IMR-90 (cell line): ENCODE measurements at regions not wholly inside any gene's neighbourhood (a gene's known extent, or its start where the extent isn't known, plus 50 kb on each side); places are given as distances from the start of the nearest gene placed in this dataset.

Experiments used
- ATAC-seq: fragments of 200-7000 bp; cut with Tn5 transposase; 2 replicates; pipeline ENCODE4 v1.9.1; 2020; ENCODE audit warnings: low read depth, mild to moderate bottlenecking, moderate library complexity
- BruUV-seq: library from RNA; stranded (reverse); fragments of 400-500 nt; replicated peaks from 2 replicates; lab custom pipeline; 2021; lab: Mats Ljungman, UMichigan
- CTCF ChIA-PET: fragments of 300-600 bp; formaldehyde crosslinking; extraction: SDS; loops from one replicate; lab custom pipeline; 2021; ENCODE audit warnings: antibody characterized with exemption; lab: Yijun Ruan, JAX
- POLR2A ChIA-PET: fragments of 300-600 bp; sonication (Branson Sonifier 250); formaldehyde crosslinking; loops from one replicate; lab custom pipeline; 2022; ENCODE audit warnings: antibody characterized with exemption; ENCODE audit not compliant: unreplicated experiment; lab: Charles Lee
- DNase-seq: peaks from one replicate; pipeline ENCODE4 v3.0.0; 2013
- H2AFZ ChIP-seq: replicated peaks from 2 replicates; pipeline ENCODE3; 2013; ENCODE audit warnings: low read length, mild to moderate bottlenecking; ENCODE audit not compliant: poor library complexity
- H2AK5ac ChIP-seq: 2 replicates; pipeline ENCODE4 v1.6.1; 2013; ENCODE audit warnings: low read depth, low read length, inconsistent platforms
- H2AK9ac ChIP-seq: replicated peaks from 2 replicates; pipeline ENCODE3; 2013; ENCODE audit warnings: mild to moderate bottlenecking, low read depth, low read length, moderate library complexity; ENCODE audit not compliant: poor library complexity
- H2BK120ac ChIP-seq: 2 replicates; pipeline ENCODE4 v1.6.1; 2013; ENCODE audit warnings: low read depth, low read length, inconsistent platforms
- H2BK15ac ChIP-seq: 3 replicates; pipeline ENCODE4 v1.6.1; 2013; ENCODE audit warnings: low read depth, low read length, inconsistent platforms
- H2BK20ac ChIP-seq: 2 replicates; pipeline ENCODE4 v1.6.1; 2013; ENCODE audit warnings: low read depth, mild to moderate bottlenecking, inconsistent platforms, low read length, moderate library complexity
- H2BK5ac ChIP-seq: 2 replicates; pipeline ENCODE4 v1.6.1; 2013; ENCODE audit warnings: mild to moderate bottlenecking, low read depth, low read length, inconsistent platforms; ENCODE audit not compliant: poor library complexity, severe bottlenecking
- H3K14ac ChIP-seq: replicated peaks from 2 replicates; pipeline ENCODE4 v1.6.1; 2013; ENCODE audit warnings: low read depth, low read length, inconsistent platforms
- H3K18ac ChIP-seq: 2 replicates; pipeline ENCODE4 v1.6.1; 2013; ENCODE audit warnings: low read depth, low read length, control low read depth
- H3K23ac ChIP-seq: 2 replicates; pipeline ENCODE4 v1.6.1; 2013; ENCODE audit warnings: low read depth, low read length, inconsistent platforms
- H3K27ac ChIP-seq: 2 replicates; pipeline ENCODE4 v1.5.1; 2013; ENCODE audit warnings: mild to moderate bottlenecking, control low read depth, low read length; ENCODE audit not compliant: insufficient read depth
- H3K27me3 ChIP-seq: 2 replicates; pipeline ENCODE4 v1.6.1; 2013; ENCODE audit warnings: low read length; ENCODE audit not compliant: control insufficient read depth, insufficient read depth
- H3K36me3 ChIP-seq: 2 replicates; pipeline ENCODE4 v1.6.1; 2013; ENCODE audit warnings: low read length, mixed read lengths; ENCODE audit not compliant: control insufficient read depth, insufficient read depth
- H3K4ac ChIP-seq: 2 replicates; pipeline ENCODE4 v1.6.1; 2013; ENCODE audit warnings: low read depth, low read length, inconsistent platforms
- H3K4me1 ChIP-seq: 2 replicates; pipeline ENCODE4 v1.6.1; 2013; ENCODE audit warnings: low read length, mixed read lengths; ENCODE audit not compliant: control insufficient read depth, insufficient read depth
- H3K4me2 ChIP-seq: 2 replicates; pipeline ENCODE4 v1.6.1; 2013; ENCODE audit warnings: low read depth, mild to moderate bottlenecking, control low read depth, low read length, moderate library complexity
- H3K4me3 ChIP-seq: 2 replicates; pipeline ENCODE4 v1.5.1; 2013; ENCODE audit warnings: low read depth, mild to moderate bottlenecking, control low read depth, low read length, moderate library complexity; ENCODE audit not compliant: insufficient read depth
- H3K56ac ChIP-seq: 2 replicates; pipeline ENCODE4 v1.6.1; 2013; ENCODE audit warnings: low read length, inconsistent platforms; ENCODE audit not compliant: insufficient read depth; ENCODE audit errors: extremely low read depth
- H3K79me1 ChIP-seq, 2 experiments: 2 replicates each; pipeline ENCODE4 v1.6.1; 2013; ENCODE audit warnings: low read length in 2 of 2, inconsistent platforms in 1 of 2, low read depth in 1 of 2
- H3K9ac ChIP-seq: 2 replicates; pipeline ENCODE4 v1.6.1; 2013; ENCODE audit warnings: low read depth, low read length, control low read depth
- H3K9me1 ChIP-seq: 2 replicates; pipeline ENCODE4 v1.6.1; 2013; ENCODE audit warnings: low read length, inconsistent platforms; ENCODE audit not compliant: insufficient read depth
- H3K9me3 ChIP-seq: 2 replicates; pipeline ENCODE4 v1.6.1; 2013; ENCODE audit warnings: low read length; ENCODE audit not compliant: control insufficient read depth, insufficient read depth
- H4K20me1 ChIP-seq: 2 replicates; pipeline ENCODE4 v1.6.1; 2013; ENCODE audit warnings: low read length, inconsistent platforms; ENCODE audit not compliant: insufficient read depth
- H4K5ac ChIP-seq: 2 replicates; pipeline ENCODE4 v1.6.1; 2013; ENCODE audit warnings: mild to moderate bottlenecking, low read depth, low read length, control low read depth
- H4K8ac ChIP-seq, 2 experiments: 2 replicates each; pipeline ENCODE4 v1.6.1; 2013; ENCODE audit warnings: low read depth in 2 of 2, low read length in 2 of 2, control low read depth in 1 of 2, inconsistent platforms in 1 of 2
- H4K91ac ChIP-seq: 2 replicates; pipeline ENCODE4 v1.6.1; 2013; ENCODE audit warnings: low read depth, low read length, inconsistent platforms; ENCODE audit not compliant: insufficient read depth
- BHLHE40 ChIP-seq: fragments of 150-350 bp; IDR thresholded peaks from 2 replicates; pipeline ENCODE4 v1.6.1; 2016; ENCODE audit warnings: mild to moderate bottlenecking, low read depth, low read length
- CEBPB ChIP-seq: IDR thresholded peaks from 2 replicates; pipeline ENCODE4 v1.6.1; 2012; ENCODE audit warnings: low read depth, low read length, improper control_type of control experiment
- CHD1 ChIP-seq: IDR thresholded peaks from 2 replicates; pipeline ENCODE4 v1.6.1; 2012; ENCODE audit warnings: low read depth, low read length, improper control_type of control experiment
- FOS ChIP-seq: fragments of 150-350 bp; IDR thresholded peaks from 2 replicates; pipeline ENCODE4 v1.6.1; 2016; ENCODE audit warnings: low read depth, low read length
- MAFK ChIP-seq: IDR thresholded peaks from 2 replicates; pipeline ENCODE4 v1.6.1; 2012; ENCODE audit warnings: low read depth, low read length, improper control_type of control experiment
- MAZ ChIP-seq: IDR thresholded peaks from 2 replicates; pipeline ENCODE4 v1.6.1; 2012; ENCODE audit warnings: low read depth, mild to moderate bottlenecking, low read length, improper control_type of control experiment, moderate library complexity, borderline replicate concordance
- MXI1 ChIP-seq: IDR thresholded peaks from 2 replicates; pipeline ENCODE4 v1.6.1; 2012; ENCODE audit warnings: low read depth, mild to moderate bottlenecking, low read length, moderate library complexity, borderline replicate concordance
- NFE2L2 ChIP-seq: fragments of 150-350 bp; IDR thresholded peaks from 2 replicates; pipeline ENCODE4 v1.6.1; 2016; ENCODE audit warnings: low read depth, mild to moderate bottlenecking, low read length
- POLR2A ChIP-seq: IDR thresholded peaks from 2 replicates; pipeline ENCODE4 v1.6.1; 2012; ENCODE audit warnings: mild to moderate bottlenecking, low read depth, low read length
- RAD21 ChIP-seq: IDR thresholded peaks from 2 replicates; pipeline ENCODE4 v1.6.1; 2012; ENCODE audit warnings: low read length, improper control_type of control experiment
- RCOR1 ChIP-seq: IDR thresholded peaks from 2 replicates; pipeline ENCODE4 v1.6.1; 2012; ENCODE audit warnings: mild to moderate bottlenecking, low read length, improper control_type of control experiment; ENCODE audit not compliant: insufficient replicate concordance
- RFX5 ChIP-seq: IDR thresholded peaks from 2 replicates; pipeline ENCODE4 v1.8.0; 2012; ENCODE audit warnings: low read depth, mild to moderate bottlenecking, low read length, moderate library complexity
- SMC3 ChIP-seq: fragments of 150-350 bp; IDR thresholded peaks from 2 replicates; pipeline ENCODE4 v1.6.1; 2016; ENCODE audit warnings: low read depth, mild to moderate bottlenecking, antibody characterized with exemption, low read length, moderate library complexity
- WGBS, 2 experiments: methylation state at CpG; one replicate each; pipeline versions ENCODE4 v1.1.5 to v1.1.7; 2013; ENCODE audit warnings: missing lambda C conversion rate in 2 of 2; ENCODE audit not compliant: insufficient read length in 1 of 2; ENCODE audit errors: extremely low coverage in 2 of 2; 5-methylcytosine and 5-hydroxymethylcytosine counted together
- dilution Hi-C: fragments of 300-500 bp; cut with HindIII; formaldehyde crosslinking; loops from one replicate; pipeline ENCODE4 v1.14.3; 2018; ENCODE audit warnings: low sequenced_read_pairs; ENCODE audit not compliant: unreplicated experiment
- in situ Hi-C: fragments of 300-500 bp; cut with MboI; formaldehyde crosslinking; loops from 3 replicates; pipeline ENCODE4 v1.14.3; 2019; ENCODE audit warnings: low sequenced_read_pairs, inconsistent platforms, mixed read lengths
- intact Hi-C: fragments of 100-400 bp; cut with micrococcal nuclease; formaldehyde crosslinking; loops from 2 replicates; pipeline ENCODE4 v1.10.0; 2022
- TF ChIP-seq, protein P1 (sequence below): fragments of 150-350 bp; IDR thresholded peaks from 2 replicates; pipeline ENCODE4 v1.6.1; 2017; ENCODE audit warnings: mild to moderate bottlenecking, antibody characterized with exemption, low read length, low read depth
- TF ChIP-seq, protein P2 (sequence below): conservative IDR thresholded peaks from 2 replicates; pipeline ENCODE4 v1.5.1; 2012; ENCODE audit warnings: mild to moderate bottlenecking, low read depth, low read length, improper control_type of control experiment
- TF ChIP-seq, protein P3 (sequence below): fragments of 150-350 bp; IDR thresholded peaks from 2 replicates; pipeline ENCODE4 v1.6.1; 2016; ENCODE audit warnings: low read depth, mild to moderate bottlenecking, low read length, moderate library complexity, borderline replicate concordance

DNA sequence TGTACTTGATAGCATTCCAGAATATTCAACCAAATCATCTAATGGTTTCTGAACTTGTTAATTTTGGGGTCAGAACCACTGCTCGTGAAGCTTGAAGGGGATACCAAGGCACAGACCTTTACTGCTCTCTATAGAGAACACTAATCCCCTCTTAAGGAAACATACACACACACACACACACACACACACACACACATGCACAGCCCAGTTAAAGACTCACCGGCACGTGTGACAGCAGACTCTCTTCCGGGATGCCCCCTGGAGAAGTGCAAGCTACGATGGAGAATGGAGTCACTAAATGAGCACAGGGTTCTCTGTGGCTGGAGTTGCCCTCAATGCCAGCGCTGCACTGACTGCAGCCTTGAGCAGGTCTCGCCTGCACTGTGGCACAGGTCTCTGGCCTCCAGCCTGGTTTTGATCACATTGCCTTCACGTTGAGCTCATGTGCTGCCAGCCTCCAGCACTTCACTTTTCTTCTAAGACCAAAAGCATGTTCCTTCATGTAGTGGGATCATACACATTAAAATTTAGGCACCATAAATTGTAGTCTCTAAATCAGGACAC, 300.8 kb downstream of the POM121L12 start:
- dilution Hi-C loops (no loop called here), intact Hi-C loops (no loop called here), in situ Hi-C loops (no loop called here)
- ChIA-PET POLR2A (no interaction called here), CTCF (no interaction called here)
- Histone ChIP-seq H3K4ac (no peak overlapping the region), H2BK120ac (no peak overlapping the region), H3K4me2 (no peak overlapping the region), H3K79me1 (no peaks in the 10 kb centered on the region), H4K91ac (no peak overlapping the region), H3K18ac (no peak overlapping the region), H2AFZ (no peak overlapping the region), H3K27me3 (no peaks in the 10 kb centered on the region), H3K23ac (no peak overlapping the region), H2BK5ac (no peak overlapping the region), H3K36me3 (no peaks in the 10 kb centered on the region), H4K8ac (no peak overlapping the region), H3K27ac (no peak overlapping the region), H3K4me3 (no peak overlapping the region), H3K56ac (no peak overlapping the region), H3K14ac (no peak overlapping the region), H3K9ac (no peak overlapping the region), H2BK20ac (no peak overlapping the region), H2AK9ac (no peak overlapping the region), H3K9me1 (no peaks in the 10 kb centered on the region), H2BK15ac (no peak overlapping the region), H4K20me1 (no peaks in the 10 kb centered on the region), H3K9me3 (peaks cover 6% of the 10 kb centered on the region; the same call in 1 of the 2 replicates), H4K5ac (no peak overlapping the region), H3K4me1 (no peaks in the 10 kb centered on the region), H2AK5ac (no peak overlapping the region)
- ATAC-seq (no peak), DNase-seq (no peak)
- TF ChIP-seq MXI1 (no peak), RCOR1 (no peak), MAZ (no peak), NFE2L2 (no peak), SMC3 (no peak), BHLHE40 (no peak), RFX5 (no peak), CEBPB (no peak), MAFK (no peak), POLR2A (no peak), RAD21 (no peak), CHD1 (no peak), FOS (no peak)
- TF ChIP-seq, protein P1, sequence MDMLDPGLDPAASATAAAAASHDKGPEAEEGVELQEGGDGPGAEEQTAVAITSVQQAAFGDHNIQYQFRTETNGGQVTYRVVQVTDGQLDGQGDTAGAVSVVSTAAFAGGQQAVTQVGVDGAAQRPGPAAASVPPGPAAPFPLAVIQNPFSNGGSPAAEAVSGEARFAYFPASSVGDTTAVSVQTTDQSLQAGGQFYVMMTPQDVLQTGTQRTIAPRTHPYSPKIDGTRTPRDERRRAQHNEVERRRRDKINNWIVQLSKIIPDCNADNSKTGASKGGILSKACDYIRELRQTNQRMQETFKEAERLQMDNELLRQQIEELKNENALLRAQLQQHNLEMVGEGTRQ: no peak
- TF ChIP-seq, protein P2, sequence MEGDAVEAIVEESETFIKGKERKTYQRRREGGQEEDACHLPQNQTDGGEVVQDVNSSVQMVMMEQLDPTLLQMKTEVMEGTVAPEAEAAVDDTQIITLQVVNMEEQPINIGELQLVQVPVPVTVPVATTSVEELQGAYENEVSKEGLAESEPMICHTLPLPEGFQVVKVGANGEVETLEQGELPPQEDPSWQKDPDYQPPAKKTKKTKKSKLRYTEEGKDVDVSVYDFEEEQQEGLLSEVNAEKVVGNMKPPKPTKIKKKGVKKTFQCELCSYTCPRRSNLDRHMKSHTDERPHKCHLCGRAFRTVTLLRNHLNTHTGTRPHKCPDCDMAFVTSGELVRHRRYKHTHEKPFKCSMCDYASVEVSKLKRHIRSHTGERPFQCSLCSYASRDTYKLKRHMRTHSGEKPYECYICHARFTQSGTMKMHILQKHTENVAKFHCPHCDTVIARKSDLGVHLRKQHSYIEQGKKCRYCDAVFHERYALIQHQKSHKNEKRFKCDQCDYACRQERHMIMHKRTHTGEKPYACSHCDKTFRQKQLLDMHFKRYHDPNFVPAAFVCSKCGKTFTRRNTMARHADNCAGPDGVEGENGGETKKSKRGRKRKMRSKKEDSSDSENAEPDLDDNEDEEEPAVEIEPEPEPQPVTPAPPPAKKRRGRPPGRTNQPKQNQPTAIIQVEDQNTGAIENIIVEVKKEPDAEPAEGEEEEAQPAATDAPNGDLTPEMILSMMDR: no peak
- TF ChIP-seq, protein P3, sequence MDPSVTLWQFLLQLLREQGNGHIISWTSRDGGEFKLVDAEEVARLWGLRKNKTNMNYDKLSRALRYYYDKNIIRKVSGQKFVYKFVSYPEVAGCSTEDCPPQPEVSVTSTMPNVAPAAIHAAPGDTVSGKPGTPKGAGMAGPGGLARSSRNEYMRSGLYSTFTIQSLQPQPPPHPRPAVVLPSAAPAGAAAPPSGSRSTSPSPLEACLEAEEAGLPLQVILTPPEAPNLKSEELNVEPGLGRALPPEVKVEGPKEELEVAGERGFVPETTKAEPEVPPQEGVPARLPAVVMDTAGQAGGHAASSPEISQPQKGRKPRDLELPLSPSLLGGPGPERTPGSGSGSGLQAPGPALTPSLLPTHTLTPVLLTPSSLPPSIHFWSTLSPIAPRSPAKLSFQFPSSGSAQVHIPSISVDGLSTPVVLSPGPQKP: no peak
- 90% methylated on average over 2 of the region's 8 CpGs; no CpG with 5 or more reads in 1 of the 2 experiments for WGBS, 2 experiments
- no TSS peak for BruUV-seq
